Caco-2 (cell line): ENCODE measurements at regions not wholly inside any gene's neighbourhood (a gene's known extent, or its start where the extent isn't known, plus 50 kb on each side); places are given as distances from the start of the nearest gene placed in this dataset.

ENCODE experiments used
- BruUV-seq: library from RNA; stranded (reverse); fragments of 400-500 nt; replicated peaks from 2 replicates; lab custom pipeline; 2021; lab: Mats Ljungman, UMichigan
- CTCF ChIA-PET: fragments of 300-600 bp; sonication (Branson Sonifier 250); formaldehyde crosslinking; loops from one replicate; lab custom pipeline; 2022; ENCODE audit warnings: antibody characterized with exemption; lab: Charles Lee
- POLR2A ChIA-PET: fragments of 300-600 bp; sonication (Branson Sonifier 250); formaldehyde crosslinking; loops from one replicate; lab custom pipeline; 2022; ENCODE audit warnings: antibody characterized with exemption; lab: Charles Lee
- DNase-seq, 2 experiments: peaks; one replicate each; pipeline versions ENCODE4 v3.0.0 to v3.0.0-alpha.2; 2020 to 2022
- H3K27me3 ChIP-seq: replicated peaks from 2 replicates; pipeline ENCODE4 v1.6.0; 2011; ENCODE audit warnings: low read length; ENCODE audit not compliant: control insufficient read depth, insufficient read depth
- H3K36me3 ChIP-seq: 2 replicates; pipeline ENCODE4 v1.5.1; 2011; ENCODE audit warnings: low read length; ENCODE audit not compliant: control insufficient read depth, insufficient read depth
- H3K4me1 ChIP-seq: fragments of 250-450 bp; sonication (Bioruptor Pico); 2 replicates; pipeline ENCODE4 v1.5.1; 2020; ENCODE audit warnings: mild to moderate bottlenecking
- H3K4me3 ChIP-seq: 2 replicates; pipeline ENCODE4 v1.5.1; 2011; ENCODE audit warnings: low read depth, mild to moderate bottlenecking, control low read depth, low read length
- H3K9me3 ChIP-seq: fragments of 250-450 bp; sonication (Bioruptor Pico); 2 replicates; pipeline ENCODE4 v1.5.1; 2020; ENCODE audit warnings: mild to moderate bottlenecking, moderate library complexity
- H3K27ac Mint-ChIP-seq: one replicate; pipeline ENCODE4 v1.8.0; 2022; ENCODE audit warnings: mixed read lengths; ENCODE audit not compliant: unreplicated experiment
- H3K27me3 Mint-ChIP-seq: one replicate; pipeline ENCODE4 v1.8.0; 2022; ENCODE audit warnings: mixed read lengths; ENCODE audit not compliant: insufficient read depth, unreplicated experiment
- H3K36me3 Mint-ChIP-seq: one replicate; pipeline ENCODE4 v1.8.0; 2022; ENCODE audit warnings: mild to moderate bottlenecking, mixed read lengths; ENCODE audit not compliant: insufficient read depth, unreplicated experiment
- H3K4me1 Mint-ChIP-seq: one replicate; pipeline ENCODE4 v1.8.0; 2022; ENCODE audit warnings: low read depth, mixed read lengths; ENCODE audit not compliant: unreplicated experiment
- H3K4me3 Mint-ChIP-seq: one replicate; pipeline ENCODE4 v1.8.0; 2022; ENCODE audit warnings: mild to moderate bottlenecking, moderate library complexity, mixed read lengths; ENCODE audit not compliant: unreplicated experiment
- H3K9me3 Mint-ChIP-seq: one replicate; pipeline ENCODE4 v1.8.0; 2022; ENCODE audit warnings: mixed read lengths; ENCODE audit not compliant: unreplicated experiment
- intact Hi-C: fragments of 100-400 bp; cut with micrococcal nuclease; formaldehyde crosslinking; loops from one replicate; pipeline ENCODE4 v1.10.0; 2022; ENCODE audit not compliant: unreplicated experiment
- TF ChIP-seq, protein P1 (sequence below), 2 experiments: fragments of 200-600 bp in 1 of 2; IDR thresholded peaks; 1 replicate in 1 of 2; 2 replicates in 1 of 2; pipeline versions ENCODE4 v1.5.1 to v1.8.0; 2011 to 2022; ENCODE audit warnings: antibody characterized with exemption in 1 of 2, control low read depth in 1 of 2, inconsistent platforms in 1 of 2, low read depth in 1 of 2, low read length in 1 of 2, mild to moderate bottlenecking in 1 of 2, moderate library complexity in 1 of 2; ENCODE audit not compliant: insufficient read depth in 1 of 2, severe bottlenecking in 1 of 2, unreplicated experiment in 1 of 2

DNA sequence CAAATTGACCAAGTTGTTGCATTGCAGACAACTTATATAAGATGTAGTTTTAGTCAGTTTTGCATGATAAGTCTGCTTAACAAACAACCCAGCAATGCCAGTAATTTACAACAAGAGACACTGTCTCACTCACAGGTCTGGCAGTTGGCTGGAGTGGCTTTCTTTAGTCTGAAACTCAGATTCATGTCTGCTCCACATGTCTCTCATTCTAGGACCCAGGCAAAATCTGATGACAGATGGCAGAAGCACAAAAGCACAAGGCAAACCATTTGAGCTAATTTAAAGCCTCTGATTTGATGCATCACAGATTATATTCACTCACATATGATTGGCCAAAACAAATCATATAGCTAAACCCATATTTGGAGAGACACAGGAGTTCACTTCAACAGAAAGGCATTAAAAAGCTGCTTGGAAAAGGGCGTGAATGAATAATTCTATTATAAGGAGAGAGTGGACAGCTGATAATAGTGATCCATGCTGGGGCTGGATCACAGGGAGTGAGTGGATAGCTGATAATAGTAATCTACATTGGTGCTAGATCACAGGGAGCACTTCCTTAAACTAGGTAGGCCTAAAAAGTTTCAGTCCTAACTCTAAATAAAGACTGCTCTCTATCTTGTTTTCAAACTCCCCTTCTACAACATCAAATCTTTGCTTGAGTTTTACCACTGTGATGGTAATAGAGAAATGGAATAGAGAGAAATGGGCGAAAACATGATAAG is 593.2 kb upstream of the ZNF804A start:
- ChIA-PET POLR2A (no interaction called here), CTCF (no interaction called here)
- Mint-ChIP-seq H3K9me3 (no peaks in the 10 kb centered on the region), H3K36me3 (no peaks in the 10 kb centered on the region), H3K27me3 (no peaks in the 10 kb centered on the region), H3K4me1 (no peaks in the 10 kb centered on the region), H3K4me3 (no peak overlapping the region), H3K27ac (no peak overlapping the region)
- intact Hi-C loops: no loop called here
- TF ChIP-seq, protein P1, sequence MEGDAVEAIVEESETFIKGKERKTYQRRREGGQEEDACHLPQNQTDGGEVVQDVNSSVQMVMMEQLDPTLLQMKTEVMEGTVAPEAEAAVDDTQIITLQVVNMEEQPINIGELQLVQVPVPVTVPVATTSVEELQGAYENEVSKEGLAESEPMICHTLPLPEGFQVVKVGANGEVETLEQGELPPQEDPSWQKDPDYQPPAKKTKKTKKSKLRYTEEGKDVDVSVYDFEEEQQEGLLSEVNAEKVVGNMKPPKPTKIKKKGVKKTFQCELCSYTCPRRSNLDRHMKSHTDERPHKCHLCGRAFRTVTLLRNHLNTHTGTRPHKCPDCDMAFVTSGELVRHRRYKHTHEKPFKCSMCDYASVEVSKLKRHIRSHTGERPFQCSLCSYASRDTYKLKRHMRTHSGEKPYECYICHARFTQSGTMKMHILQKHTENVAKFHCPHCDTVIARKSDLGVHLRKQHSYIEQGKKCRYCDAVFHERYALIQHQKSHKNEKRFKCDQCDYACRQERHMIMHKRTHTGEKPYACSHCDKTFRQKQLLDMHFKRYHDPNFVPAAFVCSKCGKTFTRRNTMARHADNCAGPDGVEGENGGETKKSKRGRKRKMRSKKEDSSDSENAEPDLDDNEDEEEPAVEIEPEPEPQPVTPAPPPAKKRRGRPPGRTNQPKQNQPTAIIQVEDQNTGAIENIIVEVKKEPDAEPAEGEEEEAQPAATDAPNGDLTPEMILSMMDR (IDR thresholded peaks at IDR 0.05; ENCODE audit: insufficient read depth in 1 of 2, low read depth in 1 of 2, low read length in 1 of 2, severe bottlenecking in 1 of 2, unreplicated experiment in 1 of 2): no peak
- Histone ChIP-seq H3K9me3 (no peaks in the 10 kb centered on the region), H3K4me1 (no peaks in the 10 kb centered on the region), H3K4me3 (no peak overlapping the region), H3K36me3 (no peaks in the 10 kb centered on the region), H3K27me3 (no peaks in the 10 kb centered on the region)
- no peak for DNase-seq
- BruUV-seq: no TSS peak

DNA sequence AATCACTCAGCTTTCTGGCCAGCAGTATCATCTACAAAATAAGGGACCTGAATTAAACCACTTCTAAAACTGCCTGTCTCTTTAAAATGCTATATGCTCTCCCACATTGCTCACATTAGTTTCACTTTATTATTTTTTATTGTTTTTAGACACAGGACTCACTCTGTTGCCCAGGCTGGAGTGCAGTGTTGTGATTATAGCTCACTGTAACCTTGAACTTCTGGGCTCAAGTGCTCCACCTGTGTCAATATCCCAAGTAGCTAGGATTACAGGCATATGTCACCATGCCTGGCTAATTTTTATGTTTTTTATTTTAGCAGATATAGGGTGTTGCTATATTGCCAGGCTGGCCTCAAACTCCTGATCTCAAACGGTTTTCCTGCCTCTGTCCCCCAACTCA is 591.3 kb upstream of the ZNF804A start:
- Histone ChIP-seq H3K27me3 (no peaks in the 10 kb centered on the region), H3K4me1 (no peaks in the 10 kb centered on the region), H3K36me3 (no peaks in the 10 kb centered on the region), H3K4me3 (no peak overlapping the region), H3K9me3 (no peaks in the 10 kb centered on the region)
- no peak overlapping the region for H3K27ac Mint-ChIP-seq
- H3K27me3 Mint-ChIP-seq: no peaks in the 10 kb centered on the region
- no peaks in the 10 kb centered on the region for H3K4me1 Mint-ChIP-seq
- intact Hi-C loops: no loop called here
- no TSS peak for BruUV-seq
- ChIA-PET POLR2A (no interaction called here), CTCF (interaction anchor here (0.5 kb wide), 1 partner anchor 189 kb away, joined by 3 read pairs; no protein-coding TSS in a partner anchor)
- TF ChIP-seq, protein P1 (IDR thresholded peaks at IDR 0.05; ENCODE audit: insufficient read depth in 1 of 2, low read depth in 1 of 2, low read length in 1 of 2, severe bottlenecking in 1 of 2, unreplicated experiment in 1 of 2): no peak
- no peaks in the 10 kb centered on the region for H3K36me3 Mint-ChIP-seq
- DNase-seq: no peak
- H3K9me3 Mint-ChIP-seq: no peaks in the 10 kb centered on the region
- no peak overlapping the region for H3K4me3 Mint-ChIP-seq

- POLR2A ChIA-PET: no interaction called here
Measured at GRCh38 chr2:184026961-184027360, 571.4 kb upstream of the ZNF804A start.

More at GRCh38 chr2:184026961-184027360, 571.4 kb upstream of the ZNF804A start:
- TF ChIP-seq, protein P1 (IDR thresholded peaks at IDR 0.05; ENCODE audit: insufficient read depth in 1 of 2, low read depth in 1 of 2, low read length in 1 of 2, severe bottlenecking in 1 of 2, unreplicated experiment in 1 of 2): no peak
- Mint-ChIP-seq H3K27ac (no peak overlapping the region), H3K9me3 (no peaks in the 10 kb centered on the region), H3K36me3 (no peaks in the 10 kb centered on the region), H3K4me3 (no peak overlapping the region), H3K4me1 (peaks cover 7% of the 10 kb centered on the region), H3K27me3 (no peaks in the 10 kb centered on the region)
- BruUV-seq: no TSS peak
- intact Hi-C loops: no loop called here
- Histone ChIP-seq H3K4me1 (peaks cover 5% of the 10 kb centered on the region; the same call in 1 of the 2 replicates), H3K9me3 (no peaks in the 10 kb centered on the region), H3K27me3 (no peaks in the 10 kb centered on the region), H3K36me3 (no peaks in the 10 kb centered on the region), H3K4me3 (no peak overlapping the region)
- no peak for DNase-seq
- CTCF ChIA-PET: no interaction called here
